HUES48 (cell line): ENCODE measurements at regions not wholly inside any gene's neighbourhood (a gene's known extent, or its start where the extent isn't known, plus 50 kb on each side); places are given as distances from the start of the nearest gene placed in this dataset.
"Not testable (repeated sequence)": the region's sequence is repeated elsewhere in the genome, so short reads cannot be mapped to it uniquely, and the experiment has no call there.

Source experiments
- H3K27ac ChIP-seq: one replicate; pipeline ENCODE4 v1.7.0; 2013; ENCODE audit warnings: low read depth, low read length, inconsistent platforms
- H3K27me3 ChIP-seq: 2 replicates; pipeline ENCODE4 v1.6.1; 2013; ENCODE audit warnings: mild to moderate bottlenecking, low read length; ENCODE audit not compliant: control insufficient read depth, insufficient read depth
- H3K36me3 ChIP-seq: 2 replicates; pipeline ENCODE4 v1.6.1; 2013; ENCODE audit warnings: low read length; ENCODE audit not compliant: control insufficient read depth, insufficient read depth
- H3K4me1 ChIP-seq: 2 replicates; pipeline ENCODE4 v1.6.1; 2013; ENCODE audit warnings: mild to moderate bottlenecking, low read length; ENCODE audit not compliant: control insufficient read depth, insufficient read depth
- H3K4me3 ChIP-seq: 2 replicates; pipeline ENCODE4 v1.5.1; 2013; ENCODE audit warnings: mild to moderate bottlenecking, low read depth, low read length
- H3K9ac ChIP-seq: 2 replicates; pipeline ENCODE4 v1.6.1; 2013; ENCODE audit warnings: mild to moderate bottlenecking, low read depth, low read length, moderate library complexity
- H3K9me3 ChIP-seq: 2 replicates; pipeline ENCODE4 v1.6.1; 2013; ENCODE audit warnings: low read length; ENCODE audit not compliant: control insufficient read depth, insufficient read depth

DNA sequence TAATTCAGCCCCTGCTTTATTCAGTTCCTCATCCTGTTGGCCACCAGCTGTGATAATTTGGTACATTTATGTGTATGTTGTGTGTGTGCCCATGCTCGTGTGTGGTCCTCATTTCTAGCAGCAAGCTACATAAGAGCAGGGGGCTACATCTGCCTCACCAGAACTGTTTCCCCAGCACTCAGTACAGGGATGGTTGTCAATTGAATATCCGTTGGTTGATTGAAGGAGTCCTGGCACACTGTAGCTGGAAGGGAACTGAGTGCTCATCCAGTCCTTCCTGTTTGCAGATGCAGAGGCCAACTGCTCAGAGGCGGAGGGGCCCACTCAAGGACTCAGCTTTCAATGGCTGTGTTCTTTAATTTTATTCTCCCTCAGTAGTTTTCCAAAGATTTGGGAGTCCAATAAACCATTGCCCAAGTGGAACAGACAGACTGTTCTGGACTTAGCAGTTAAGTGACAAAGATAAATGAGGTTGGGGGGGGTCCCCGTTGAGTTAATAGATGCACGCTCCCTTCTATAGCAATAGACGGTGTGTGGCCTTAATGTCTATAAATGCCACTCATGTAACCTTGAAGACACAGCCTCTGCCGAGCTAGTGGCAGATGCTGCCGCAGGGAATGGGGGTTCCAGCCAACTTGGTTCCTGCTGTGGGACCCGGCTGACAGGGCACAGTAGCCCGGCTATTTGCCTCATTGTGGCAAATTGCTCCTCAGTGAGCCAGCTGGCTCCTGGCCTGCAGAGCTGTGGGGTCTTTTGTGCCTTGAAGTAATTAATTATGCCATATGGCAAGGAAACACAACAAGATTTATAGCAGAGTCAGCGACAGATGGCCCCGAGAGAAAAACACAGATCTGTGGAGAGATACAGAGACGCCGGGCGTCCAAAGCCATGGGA lies 71.4 kb upstream of the GRK3 start:
- H3K9me3 ChIP-seq = no peaks in the 10 kb centered on the region
- H3K27ac ChIP-seq = no peak overlapping the region
- H3K4me1 ChIP-seq = no peaks in the 10 kb centered on the region; the same call in 1 of the 2 replicates
- H3K9ac ChIP-seq = no peak overlapping the region
- H3K4me3 ChIP-seq = no peak overlapping the region
- H3K36me3 ChIP-seq = no peaks in the 10 kb centered on the region
- no peaks in the 10 kb centered on the region for H3K27me3 ChIP-seq

DNA sequence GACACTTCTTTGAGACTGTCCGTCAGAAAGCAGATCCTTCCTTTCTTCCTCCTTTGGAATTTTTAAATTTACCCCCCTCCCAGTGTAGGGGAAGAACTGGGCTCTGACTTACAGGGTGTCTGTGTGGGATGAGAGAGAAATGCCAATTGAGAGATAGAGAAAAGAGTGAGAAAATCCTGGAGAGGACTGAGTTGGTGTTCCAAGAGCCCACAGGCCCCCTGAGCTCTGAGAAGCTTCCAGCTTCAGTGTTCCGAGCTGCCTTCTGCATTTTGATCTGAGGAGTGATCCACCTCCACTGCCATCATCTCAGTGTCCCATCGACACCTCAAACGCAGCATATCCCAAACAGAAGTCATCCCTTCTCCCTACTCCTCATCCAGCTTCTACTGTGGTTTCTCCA lies 70.7 kb upstream of the GRK3 start:
- Histone ChIP-seq H3K4me1 (no peaks in the 10 kb centered on the region; the same call in 1 of the 2 replicates), H3K36me3 (no peaks in the 10 kb centered on the region), H3K9ac (no peak overlapping the region), H3K27me3 (no peaks in the 10 kb centered on the region), H3K27ac (no peak overlapping the region), H3K9me3 (no peaks in the 10 kb centered on the region), H3K4me3 (no peak overlapping the region)

DNA sequence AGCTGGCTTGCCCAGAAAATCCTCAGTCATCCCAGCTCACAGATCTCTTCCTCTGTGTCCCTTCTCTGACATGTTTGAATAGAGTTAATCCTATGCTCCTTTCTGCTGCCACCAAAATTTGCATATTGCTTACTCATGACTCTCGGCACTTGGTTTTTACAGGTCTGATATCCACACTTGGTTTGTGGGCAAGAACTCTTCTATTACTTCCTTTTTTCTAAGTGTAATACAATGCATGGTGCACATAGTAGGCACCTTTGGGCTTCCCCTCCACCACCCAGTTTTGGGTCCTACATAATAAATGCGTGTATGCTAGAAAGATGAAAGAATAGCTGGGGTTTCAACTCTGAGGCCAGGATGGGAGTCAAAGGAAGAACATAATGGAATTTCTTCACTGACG lies 69.7 kb upstream of the GRK3 start:
- Histone ChIP-seq H3K4me3 (no peak overlapping the region), H3K9ac (no peak overlapping the region), H3K9me3 (no peaks in the 10 kb centered on the region)

DNA sequence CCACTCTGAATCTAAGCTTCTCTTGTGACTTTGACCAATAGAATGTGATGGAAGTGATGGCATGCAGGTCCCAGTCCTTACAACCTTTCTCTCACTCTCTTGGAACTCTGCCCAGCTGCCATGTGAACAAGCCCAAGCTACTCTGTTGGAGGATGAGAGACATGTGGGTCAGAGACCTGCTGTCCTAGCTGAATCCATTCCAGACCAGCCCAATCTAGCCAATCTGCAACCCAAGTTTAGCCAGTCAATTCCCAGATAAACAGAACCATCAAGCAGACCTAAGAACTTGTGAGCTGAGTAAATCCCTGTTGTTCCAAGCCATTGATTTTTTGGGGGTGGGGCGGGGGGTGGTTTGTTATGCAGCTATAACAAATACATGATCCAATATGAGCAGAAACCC lies 69.2 kb upstream of the GRK3 start:
- Histone ChIP-seq H3K27me3 (no peaks in the 10 kb centered on the region), H3K9me3 (no peaks in the 10 kb centered on the region), H3K4me1 (no peaks in the 10 kb centered on the region; the same call in 1 of the 2 replicates), H3K36me3 (no peaks in the 10 kb centered on the region), H3K27ac (no peak overlapping the region), H3K4me3 (no peak overlapping the region), H3K9ac (no peak overlapping the region)

More for the DNA sequence above, 69.7 kb upstream of the GRK3 start:
- Histone ChIP-seq H3K27me3 (no peaks in the 10 kb centered on the region), H3K4me1 (no peaks in the 10 kb centered on the region; the same call in 1 of the 2 replicates), H3K27ac (no peak overlapping the region), H3K36me3 (no peaks in the 10 kb centered on the region)

DNA sequence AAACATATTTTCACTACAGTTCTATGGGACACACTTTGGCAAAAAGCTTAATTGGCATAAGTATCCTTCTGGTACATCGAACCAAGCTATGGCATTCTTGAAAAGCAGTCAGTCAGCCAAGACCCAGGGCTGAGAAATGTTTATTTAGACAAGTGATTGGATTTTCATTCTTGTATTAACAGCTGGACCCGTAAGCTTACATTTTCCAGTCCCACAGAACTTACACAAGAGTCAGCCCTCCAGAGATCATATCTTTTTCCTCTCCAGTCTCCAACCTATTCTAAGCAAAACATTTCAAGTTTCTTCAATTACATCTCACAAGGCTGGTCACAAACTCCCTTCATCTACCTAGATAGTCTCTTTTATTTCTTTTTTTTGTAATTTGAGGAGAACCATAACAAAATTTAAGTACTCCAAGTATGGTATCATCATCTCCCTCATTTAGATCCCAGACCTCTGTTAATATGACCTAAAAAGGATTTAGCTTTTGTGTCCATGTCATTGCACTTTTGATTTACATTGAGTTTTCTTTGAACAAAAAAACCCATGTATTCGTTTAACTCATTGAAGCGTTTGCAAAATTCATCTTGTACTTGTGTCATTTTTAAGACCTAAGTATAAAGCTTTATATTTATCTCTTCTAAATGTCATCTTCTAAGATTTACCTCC lies 67.9 kb upstream of the GRK3 start:
- no peaks in the 10 kb centered on the region for H3K27me3 ChIP-seq
- H3K27ac ChIP-seq = no peak overlapping the region
- no peak overlapping the region for H3K9ac ChIP-seq
- H3K9me3 ChIP-seq = no peaks in the 10 kb centered on the region
- no peak overlapping the region for H3K4me3 ChIP-seq
- no peaks in the 10 kb centered on the region; the same call in 1 of the 2 replicates for H3K4me1 ChIP-seq
- H3K36me3 ChIP-seq = no peaks in the 10 kb centered on the region

DNA sequence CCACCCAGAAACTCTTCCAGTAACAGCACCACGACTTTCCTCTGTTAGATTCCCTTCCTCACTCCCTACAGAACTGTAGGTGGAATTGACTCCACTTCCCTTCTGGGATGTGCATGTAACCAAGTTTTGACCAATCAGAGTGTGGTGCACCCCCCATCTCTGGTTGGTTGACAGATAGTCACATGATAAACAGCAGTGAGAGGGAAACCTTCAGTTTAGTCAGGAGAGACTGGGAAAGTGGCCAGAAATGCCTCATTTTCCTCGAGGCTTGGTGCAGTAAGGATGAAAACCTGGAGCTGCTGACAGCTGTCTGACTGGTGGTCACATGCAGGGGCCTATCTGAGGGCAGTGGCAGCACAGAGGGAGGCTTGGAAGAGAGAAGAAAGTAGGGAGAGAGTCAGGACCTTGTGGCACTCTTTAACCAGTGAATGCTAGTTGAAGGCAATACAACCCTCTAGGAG lies 67.3 kb upstream of the GRK3 start:
- Histone ChIP-seq H3K27me3 (no peaks in the 10 kb centered on the region), H3K4me3 (no peak overlapping the region), H3K9ac (no peak overlapping the region), H3K36me3 (no peaks in the 10 kb centered on the region), H3K27ac (no peak overlapping the region), H3K9me3 (no peaks in the 10 kb centered on the region), H3K4me1 (no peaks in the 10 kb centered on the region; the same call in 1 of the 2 replicates)

DNA sequence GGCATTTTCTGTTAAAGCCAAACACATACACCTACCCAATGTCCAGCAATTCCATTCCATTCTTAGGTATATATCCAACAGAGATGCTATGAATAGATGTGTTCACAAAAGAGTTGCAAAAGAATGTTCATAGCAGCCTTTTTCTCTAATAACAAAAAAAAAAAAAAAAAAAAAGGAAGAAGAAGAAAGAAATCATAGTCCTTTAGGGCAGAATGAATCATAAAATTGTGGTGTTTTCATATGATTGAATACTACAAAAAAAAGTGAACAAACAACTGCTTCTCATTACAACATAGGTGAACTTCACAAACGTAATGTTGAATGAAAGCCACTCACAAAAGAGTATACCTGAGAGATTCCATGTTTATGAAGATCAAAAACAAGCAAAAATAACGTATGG lies 66.8 kb upstream of the GRK3 start:
- Histone ChIP-seq H3K27me3 (no peaks in the 10 kb centered on the region), H3K9me3 (no peaks in the 10 kb centered on the region), H3K4me1 (no peaks in the 10 kb centered on the region; the same call in 1 of the 2 replicates), H3K36me3 (no peaks in the 10 kb centered on the region), H3K4me3 (no peak overlapping the region), H3K27ac (no peak overlapping the region), H3K9ac (no peak overlapping the region)

DNA sequence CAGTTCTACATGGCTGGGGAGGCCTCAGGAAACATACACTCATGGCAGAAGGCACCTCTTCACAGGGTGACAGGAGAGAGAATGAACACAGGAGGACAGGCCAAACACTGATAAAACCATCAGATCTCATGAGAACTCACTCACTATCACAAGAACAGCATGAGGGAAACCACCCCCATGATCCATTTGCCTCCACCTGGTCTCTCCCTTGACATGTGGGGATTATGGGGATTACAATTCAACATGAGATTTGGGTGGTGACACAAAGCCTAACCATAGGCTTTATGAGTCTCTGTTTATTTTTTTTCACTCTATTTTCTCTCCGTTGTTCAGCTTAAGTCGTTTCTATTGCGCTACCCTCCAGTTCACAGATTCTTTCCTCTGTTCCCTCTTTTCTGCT lies 63.8 kb upstream of the GRK3 start:
- not testable (repeated sequence) for H3K27ac ChIP-seq, H3K9me3 ChIP-seq, H3K27me3 ChIP-seq, H3K9ac ChIP-seq, H3K36me3 ChIP-seq, H3K4me1 ChIP-seq, H3K4me3 ChIP-seq

DNA sequence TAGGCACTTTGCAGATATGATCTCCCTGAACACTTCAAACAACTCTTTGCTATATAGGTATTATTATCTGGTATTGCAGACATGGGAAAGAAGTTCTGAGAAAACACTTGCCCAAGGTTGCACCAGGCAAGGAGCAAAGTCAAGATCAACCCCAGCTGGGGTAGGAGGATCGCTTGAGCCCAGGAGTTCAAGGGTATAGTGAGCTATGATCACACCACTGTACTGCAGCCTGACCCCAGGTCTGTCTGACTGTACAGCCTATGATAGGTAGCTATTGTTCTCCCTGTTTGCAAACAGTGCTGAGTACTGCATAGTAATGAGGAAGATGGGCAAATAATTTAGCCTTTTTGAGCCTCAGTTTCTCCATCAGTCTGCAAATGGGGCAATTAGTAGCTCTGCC lies 60.5 kb upstream of the GRK3 start:
- not testable (repeated sequence) for H3K4me1 ChIP-seq, H3K4me3 ChIP-seq, H3K9ac ChIP-seq, H3K27me3 ChIP-seq, H3K36me3 ChIP-seq, H3K27ac ChIP-seq, H3K9me3 ChIP-seq

DNA sequence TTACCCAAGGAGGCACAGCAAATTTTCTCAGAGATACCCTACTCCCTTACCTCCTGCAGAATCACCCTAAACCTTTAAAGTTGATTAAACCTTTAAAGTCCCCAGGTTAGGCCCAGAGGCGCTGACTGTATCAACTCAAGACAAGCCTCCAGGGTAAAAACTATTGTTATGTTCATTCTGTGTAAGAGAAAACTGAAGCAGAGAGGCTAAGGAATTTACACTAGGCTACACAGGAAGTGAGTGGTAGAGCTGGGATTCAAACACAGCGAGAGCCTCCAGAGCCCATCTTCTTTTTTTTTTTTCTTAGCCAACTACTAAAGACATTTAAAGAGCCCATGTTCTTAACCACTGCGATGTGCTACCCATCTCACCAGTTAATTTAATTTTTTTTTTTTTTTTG lies 56.3 kb upstream of the GRK3 start:
- H3K27ac ChIP-seq = no peak overlapping the region
- H3K4me3 ChIP-seq = no peak overlapping the region
- peaks cover 6% of the 10 kb centered on the region; the same call in 1 of the 2 replicates for H3K4me1 ChIP-seq
- no peaks in the 10 kb centered on the region for H3K36me3 ChIP-seq
- H3K9ac ChIP-seq = no peak overlapping the region
- H3K9me3 ChIP-seq = no peaks in the 10 kb centered on the region
- no peaks in the 10 kb centered on the region for H3K27me3 ChIP-seq

DNA sequence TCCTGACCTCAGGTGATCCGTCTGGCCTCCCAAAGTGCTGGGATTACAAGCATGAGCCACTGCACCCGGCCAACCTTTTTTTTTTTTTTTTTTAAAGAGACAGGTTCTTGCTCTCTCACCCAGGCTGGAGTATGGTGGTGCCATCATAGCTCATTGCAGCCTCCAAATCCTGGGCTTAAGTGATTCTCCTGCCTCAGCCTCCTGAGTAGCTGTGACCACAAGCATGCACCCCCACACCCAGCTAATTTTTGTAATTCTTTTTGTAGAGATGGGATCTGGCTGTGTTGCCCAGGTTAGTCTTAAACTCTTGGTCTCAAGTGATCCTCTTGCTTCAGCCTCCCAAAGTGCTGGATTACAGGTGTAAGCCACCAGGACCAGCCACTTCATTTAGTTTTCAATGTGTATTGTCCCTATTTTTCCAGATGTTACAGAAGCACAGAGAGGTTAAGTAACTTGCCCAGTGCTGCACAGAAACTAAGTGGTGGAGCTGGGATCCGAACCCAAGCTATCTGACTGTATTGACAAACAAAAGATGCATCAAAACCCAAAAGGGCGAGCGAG lies 55.6 kb upstream of the GRK3 start:
- Histone ChIP-seq H3K4me3 (no peak overlapping the region), H3K9me3 (no peaks in the 10 kb centered on the region), H3K27ac (no peak overlapping the region), H3K9ac (no peak overlapping the region), H3K27me3 (no peaks in the 10 kb centered on the region), H3K4me1 (peaks cover 6% of the 10 kb centered on the region; the same call in 1 of the 2 replicates), H3K36me3 (no peaks in the 10 kb centered on the region)
